ENCODE measurements at regions not wholly inside any gene's neighbourhood (a gene's known extent, or its start where the extent isn't known, plus 50 kb on each side); places are given as distances from the start of the nearest gene placed in this dataset.
"Not testable (repeated sequence)": the region's sequence is repeated elsewhere in the genome, so short reads cannot be mapped to it uniquely, and the experiment has no call there.

DNA sequence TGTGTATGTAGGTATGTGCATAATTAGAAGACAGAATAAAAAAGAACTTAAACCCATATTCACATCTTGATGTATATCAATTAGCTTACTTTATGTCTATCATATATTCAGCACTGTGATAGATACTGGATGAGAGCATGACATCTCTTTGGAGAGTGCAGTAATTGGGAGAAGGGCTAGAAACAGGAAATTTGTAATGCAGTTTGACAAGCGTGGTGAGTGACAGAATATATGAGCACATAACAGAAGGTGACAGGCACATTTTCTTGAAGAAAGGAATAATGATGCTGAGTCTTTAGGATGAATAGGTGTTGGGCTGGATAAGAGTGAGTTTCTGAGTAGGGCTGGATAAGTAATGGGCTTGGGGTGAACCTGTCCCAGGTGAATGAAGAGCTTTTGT is 680.3 kb upstream of the ZNF385D start:
- DNase-seq (ENCODE audit: low spot score): no peak
- H3K27ac ChIP-seq: no peak overlapping the region
- H3K4me3 ChIP-seq: no peak overlapping the region
- TF ChIP-seq, protein P1, sequence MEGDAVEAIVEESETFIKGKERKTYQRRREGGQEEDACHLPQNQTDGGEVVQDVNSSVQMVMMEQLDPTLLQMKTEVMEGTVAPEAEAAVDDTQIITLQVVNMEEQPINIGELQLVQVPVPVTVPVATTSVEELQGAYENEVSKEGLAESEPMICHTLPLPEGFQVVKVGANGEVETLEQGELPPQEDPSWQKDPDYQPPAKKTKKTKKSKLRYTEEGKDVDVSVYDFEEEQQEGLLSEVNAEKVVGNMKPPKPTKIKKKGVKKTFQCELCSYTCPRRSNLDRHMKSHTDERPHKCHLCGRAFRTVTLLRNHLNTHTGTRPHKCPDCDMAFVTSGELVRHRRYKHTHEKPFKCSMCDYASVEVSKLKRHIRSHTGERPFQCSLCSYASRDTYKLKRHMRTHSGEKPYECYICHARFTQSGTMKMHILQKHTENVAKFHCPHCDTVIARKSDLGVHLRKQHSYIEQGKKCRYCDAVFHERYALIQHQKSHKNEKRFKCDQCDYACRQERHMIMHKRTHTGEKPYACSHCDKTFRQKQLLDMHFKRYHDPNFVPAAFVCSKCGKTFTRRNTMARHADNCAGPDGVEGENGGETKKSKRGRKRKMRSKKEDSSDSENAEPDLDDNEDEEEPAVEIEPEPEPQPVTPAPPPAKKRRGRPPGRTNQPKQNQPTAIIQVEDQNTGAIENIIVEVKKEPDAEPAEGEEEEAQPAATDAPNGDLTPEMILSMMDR (IDR thresholded peaks at IDR 0.05): no peak

GRCh38 chr3:22439626-22440025 is 688.6 kb upstream of the ZNF385D start:
- TF ChIP-seq, protein P1 (IDR thresholded peaks at IDR 0.05): no peak
- no peak overlapping the region for H3K4me3 ChIP-seq
- H3K27ac ChIP-seq: no peak overlapping the region
- DNase-seq (ENCODE audit: low spot score): no peak

- H3K27ac ChIP-seq: no peak overlapping the region
- no peak for DNase-seq (ENCODE audit: low spot score)
- no peak overlapping the region for H3K4me3 ChIP-seq
- TF ChIP-seq, protein P1 (IDR thresholded peaks at IDR 0.05): no peak
Measured at GRCh38 chr3:22441711-22442110, 690.7 kb upstream of the ZNF385D start.

- DNase-seq (ENCODE audit: low spot score): no peak
- no peak overlapping the region for H3K4me3 ChIP-seq
- no peak overlapping the region for H3K27ac ChIP-seq
- TF ChIP-seq, protein P1 (IDR thresholded peaks at IDR 0.05): no peak
Measured at GRCh38 chr3:22443571-22444233, 692.7 kb upstream of the ZNF385D start.

- H3K4me3 ChIP-seq: not testable (repeated sequence)
Measured at GRCh38 chr3:22445336-22445735, 694.3 kb upstream of the ZNF385D start.

GRCh38 chr3:22450786-22451400 is 699.9 kb upstream of the ZNF385D start:
- TF ChIP-seq, protein P1 (IDR thresholded peaks at IDR 0.05): no peak
- Histone ChIP-seq H3K27ac (no peak overlapping the region), H3K4me3 (no peak overlapping the region)
- no peak for DNase-seq (ENCODE audit: low spot score)

More at GRCh38 chr3:22445336-22445735, 694.3 kb upstream of the ZNF385D start:
- DNase-seq (ENCODE audit: low spot score); H3K27ac ChIP-seq: not testable (repeated sequence)

DNA sequence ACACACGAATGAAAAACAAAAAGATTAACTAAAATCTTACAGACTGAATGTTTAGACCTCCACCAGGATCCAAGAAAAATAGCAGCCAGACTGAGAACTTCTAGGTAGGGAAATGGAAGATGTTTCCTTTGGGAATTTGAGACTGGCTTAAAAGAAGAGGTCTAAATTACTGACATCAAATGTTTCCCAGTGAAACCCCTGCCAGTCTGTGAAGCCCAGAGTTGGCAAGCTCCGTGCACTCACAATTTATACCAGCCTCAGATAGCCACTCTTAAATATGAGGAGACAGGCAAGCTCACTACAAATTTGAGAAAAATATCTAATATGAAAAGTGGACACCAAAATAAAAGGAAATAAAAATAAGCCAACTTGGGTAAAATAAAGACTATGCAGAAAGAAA is 700.5 kb upstream of the ZNF385D start:
- no peak overlapping the region for H3K27ac ChIP-seq
- no peak overlapping the region for H3K4me3 ChIP-seq
- DNase-seq (ENCODE audit: low spot score): no peak
- TF ChIP-seq, protein P1 (IDR thresholded peaks at IDR 0.05): no peak
